Chondrocyte (in vitro differentiated cells): ENCODE measurements at regions not wholly inside any gene's neighbourhood (a gene's known extent, or its start where the extent isn't known, plus 50 kb on each side); places are given as distances from the start of the nearest gene placed in this dataset.

Experiments
- DNase-seq: peaks from one replicate; pipeline ENCODE4 v3.0.0; 2021; ENCODE audit warnings: mixed read lengths, low spot score
- H3K27ac Mint-ChIP-seq: one replicate; pipeline ENCODE4 v1.8.0; 2021; ENCODE audit warnings: mild to moderate bottlenecking, moderate library complexity, mixed read lengths; ENCODE audit not compliant: unreplicated experiment
- H3K27me3 Mint-ChIP-seq: 2 replicates; pipeline ENCODE4 v1.8.0; 2021; ENCODE audit warnings: low read depth, mixed read lengths
- H3K36me3 Mint-ChIP-seq: 2 replicates; pipeline ENCODE4 v1.8.0; 2021; ENCODE audit warnings: low read depth, mixed read lengths
- H3K4me1 Mint-ChIP-seq: 2 replicates; pipeline ENCODE4 v1.8.0; 2021; ENCODE audit warnings: low read depth, mild to moderate bottlenecking, mixed read lengths
- H3K4me3 Mint-ChIP-seq: one replicate; pipeline ENCODE4 v1.8.0; 2021; ENCODE audit warnings: mild to moderate bottlenecking, moderate library complexity, mixed read lengths; ENCODE audit not compliant: unreplicated experiment
- H3K9me3 Mint-ChIP-seq: 2 replicates; pipeline ENCODE4 v1.8.0; 2021; ENCODE audit warnings: low read depth, mixed read lengths
- TF ChIP-seq, protein P1 (sequence below): fragments of 200-600 bp; sonication (generic); IDR thresholded peaks from 2 replicates; pipeline ENCODE4 v1.5.0; 2021; ENCODE audit warnings: antibody characterized with exemption, mild to moderate bottlenecking, moderate library complexity

DNA sequence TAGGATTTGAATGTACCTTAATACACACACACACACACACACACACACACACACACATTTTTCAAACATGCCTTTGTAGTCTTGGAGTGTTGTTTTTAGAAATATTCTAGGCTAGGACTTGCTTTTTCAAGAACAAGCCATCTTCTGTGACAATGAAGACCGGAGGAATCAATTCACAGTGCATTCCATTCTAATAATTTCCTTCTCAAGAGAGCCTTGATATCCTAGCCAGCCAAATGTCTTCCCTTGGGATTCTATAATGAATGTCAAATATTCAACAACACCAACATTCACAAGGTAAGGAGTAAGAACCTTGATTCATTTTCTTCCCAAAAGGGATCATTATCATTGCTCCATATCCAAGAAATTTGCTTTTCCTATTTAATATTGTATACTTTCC, 180.3 kb downstream of the SLITRK1 start:
- TF ChIP-seq, protein P1, sequence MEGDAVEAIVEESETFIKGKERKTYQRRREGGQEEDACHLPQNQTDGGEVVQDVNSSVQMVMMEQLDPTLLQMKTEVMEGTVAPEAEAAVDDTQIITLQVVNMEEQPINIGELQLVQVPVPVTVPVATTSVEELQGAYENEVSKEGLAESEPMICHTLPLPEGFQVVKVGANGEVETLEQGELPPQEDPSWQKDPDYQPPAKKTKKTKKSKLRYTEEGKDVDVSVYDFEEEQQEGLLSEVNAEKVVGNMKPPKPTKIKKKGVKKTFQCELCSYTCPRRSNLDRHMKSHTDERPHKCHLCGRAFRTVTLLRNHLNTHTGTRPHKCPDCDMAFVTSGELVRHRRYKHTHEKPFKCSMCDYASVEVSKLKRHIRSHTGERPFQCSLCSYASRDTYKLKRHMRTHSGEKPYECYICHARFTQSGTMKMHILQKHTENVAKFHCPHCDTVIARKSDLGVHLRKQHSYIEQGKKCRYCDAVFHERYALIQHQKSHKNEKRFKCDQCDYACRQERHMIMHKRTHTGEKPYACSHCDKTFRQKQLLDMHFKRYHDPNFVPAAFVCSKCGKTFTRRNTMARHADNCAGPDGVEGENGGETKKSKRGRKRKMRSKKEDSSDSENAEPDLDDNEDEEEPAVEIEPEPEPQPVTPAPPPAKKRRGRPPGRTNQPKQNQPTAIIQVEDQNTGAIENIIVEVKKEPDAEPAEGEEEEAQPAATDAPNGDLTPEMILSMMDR: no peak
- Mint-ChIP-seq H3K9me3 (no peaks in the 10 kb centered on the region), H3K27me3 (no peaks in the 10 kb centered on the region), H3K36me3 (no peaks in the 10 kb centered on the region), H3K27ac (no peak overlapping the region), H3K4me3 (no peak overlapping the region), H3K4me1 (peaks cover 10% of the 10 kb centered on the region)
- no peak for DNase-seq

DNA sequence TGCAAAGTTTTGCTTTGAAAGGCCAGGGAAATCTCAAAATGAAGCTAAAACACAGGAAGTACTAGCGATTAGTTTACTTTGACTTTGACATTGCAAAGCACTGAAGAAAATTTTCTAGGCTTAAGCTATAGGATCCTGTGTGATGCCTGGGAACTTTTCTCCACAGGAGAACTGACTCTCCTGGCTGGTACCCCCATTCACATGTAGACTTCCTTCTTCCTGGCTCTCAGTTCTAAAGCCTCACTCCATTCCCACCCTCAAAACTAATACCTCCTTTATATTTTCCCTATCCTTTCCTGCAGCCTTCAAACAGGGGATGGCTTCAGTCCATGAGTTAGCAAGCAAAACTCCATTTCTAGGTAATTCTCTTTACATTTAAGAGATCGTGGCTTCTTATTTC, 189.5 kb downstream of the SLITRK1 start:
- Mint-ChIP-seq H3K4me1 (peaks cover 16% of the 10 kb centered on the region), H3K27me3 (no peaks in the 10 kb centered on the region), H3K4me3 (no peak overlapping the region), H3K9me3 (no peaks in the 10 kb centered on the region), H3K36me3 (peaks cover 1% of the 10 kb centered on the region), H3K27ac (no peak overlapping the region)
- TF ChIP-seq, protein P1: no peak
- no peak for DNase-seq

DNA sequence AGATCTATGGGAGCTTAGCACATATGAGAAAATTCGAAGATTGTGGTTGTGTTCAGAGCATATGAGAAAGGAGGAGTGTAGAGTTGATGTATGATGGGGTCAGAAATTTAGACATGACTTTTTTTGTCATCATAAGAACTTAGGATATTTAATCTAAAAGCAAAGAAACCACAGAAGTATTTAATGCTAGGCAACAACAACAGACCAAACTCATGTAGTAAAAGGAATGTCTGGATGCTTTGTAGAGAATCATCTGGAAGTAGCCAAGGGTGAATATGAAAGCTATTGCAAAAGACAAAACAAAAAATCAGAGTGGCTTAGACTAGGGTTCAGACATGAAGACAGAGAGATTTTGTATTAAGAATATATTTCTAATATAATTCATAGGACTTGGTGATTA, 190.3 kb downstream of the SLITRK1 start:
- Mint-ChIP-seq H3K36me3 (peaks cover 1% of the 10 kb centered on the region), H3K9me3 (no peaks in the 10 kb centered on the region), H3K4me3 (no peak overlapping the region), H3K27me3 (no peaks in the 10 kb centered on the region), H3K4me1 (peaks cover 16% of the 10 kb centered on the region), H3K27ac (peak overlapping the region; percentile 19)
- no peak for DNase-seq
- TF ChIP-seq, protein P1: no peak

DNA sequence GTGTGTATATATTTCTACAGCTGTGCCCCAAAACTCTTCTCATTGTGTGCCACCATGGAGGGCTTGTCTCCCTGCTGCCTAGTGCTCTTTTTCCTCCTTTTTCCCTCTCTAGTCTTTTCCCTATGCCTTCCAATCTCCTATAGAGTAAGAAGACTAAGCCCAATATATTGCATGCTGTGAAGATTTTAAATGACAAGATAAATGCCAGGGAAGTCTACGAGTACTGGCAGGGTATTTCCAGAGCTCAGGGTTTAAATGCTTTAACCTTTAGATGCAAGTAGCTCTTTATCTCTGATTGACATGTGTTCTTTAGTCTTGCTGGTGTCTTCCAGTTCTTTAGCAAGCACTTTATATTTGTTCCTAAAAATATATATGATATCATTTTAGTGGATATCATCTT, 200.7 kb downstream of the SLITRK1 start:
- Mint-ChIP-seq H3K27ac (no peak overlapping the region), H3K27me3 (no peaks in the 10 kb centered on the region), H3K4me1 (no peaks in the 10 kb centered on the region), H3K9me3 (peaks cover 5% of the 10 kb centered on the region), H3K36me3 (no peaks in the 10 kb centered on the region), H3K4me3 (no peak overlapping the region)
- no peak for DNase-seq
- TF ChIP-seq, protein P1: no peak

DNA sequence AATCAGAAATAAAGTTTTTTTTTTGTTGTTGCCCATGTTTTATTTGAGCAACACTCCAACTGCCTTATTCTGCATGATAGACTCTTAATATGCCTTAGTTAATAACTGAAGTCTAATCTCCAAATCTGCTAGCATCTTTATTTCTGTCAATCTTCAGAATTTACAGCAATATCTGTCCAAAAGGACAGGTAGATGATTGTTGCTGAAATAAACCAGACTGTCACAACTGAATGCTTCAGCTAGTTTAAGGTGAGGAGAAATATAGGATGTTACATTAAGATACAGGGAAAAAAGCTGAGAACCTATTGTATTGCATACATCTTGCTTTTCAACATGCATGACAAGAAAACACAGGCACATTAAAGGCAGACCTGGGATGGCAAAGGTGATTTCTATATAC, 204.3 kb downstream of the SLITRK1 start:
- TF ChIP-seq, protein P1: no peak
- Mint-ChIP-seq H3K4me3 (no peak overlapping the region), H3K9me3 (no peaks in the 10 kb centered on the region), H3K27ac (no peak overlapping the region), H3K36me3 (no peaks in the 10 kb centered on the region), H3K4me1 (no peaks in the 10 kb centered on the region), H3K27me3 (no peaks in the 10 kb centered on the region)
- DNase-seq: no peak
